Chondrocyte (in vitro differentiated cells): ENCODE measurements at regions not wholly inside any gene's neighbourhood (a gene's known extent, or its start where the extent isn't known, plus 50 kb on each side); places are given as distances from the start of the nearest gene placed in this dataset.
"Not testable (repeated sequence)": the region's sequence is repeated elsewhere in the genome, so short reads cannot be mapped to it uniquely, and the experiment has no call there.

Source experiments
- DNase-seq: peaks from one replicate; pipeline ENCODE4 v3.0.0; 2021; ENCODE audit warnings: mixed read lengths, low spot score
- H3K27ac Mint-ChIP-seq: one replicate; pipeline ENCODE4 v1.8.0; 2021; ENCODE audit warnings: mild to moderate bottlenecking, moderate library complexity, mixed read lengths; ENCODE audit not compliant: unreplicated experiment
- H3K27me3 Mint-ChIP-seq: 2 replicates; pipeline ENCODE4 v1.8.0; 2021; ENCODE audit warnings: low read depth, mixed read lengths
- H3K36me3 Mint-ChIP-seq: 2 replicates; pipeline ENCODE4 v1.8.0; 2021; ENCODE audit warnings: low read depth, mixed read lengths
- H3K4me1 Mint-ChIP-seq: 2 replicates; pipeline ENCODE4 v1.8.0; 2021; ENCODE audit warnings: low read depth, mild to moderate bottlenecking, mixed read lengths
- H3K4me3 Mint-ChIP-seq: one replicate; pipeline ENCODE4 v1.8.0; 2021; ENCODE audit warnings: mild to moderate bottlenecking, moderate library complexity, mixed read lengths; ENCODE audit not compliant: unreplicated experiment
- H3K9me3 Mint-ChIP-seq: 2 replicates; pipeline ENCODE4 v1.8.0; 2021; ENCODE audit warnings: low read depth, mixed read lengths
- TF ChIP-seq, protein P1 (sequence below): fragments of 200-600 bp; sonication (generic); IDR thresholded peaks from 2 replicates; pipeline ENCODE4 v1.5.0; 2021; ENCODE audit warnings: antibody characterized with exemption, mild to moderate bottlenecking, moderate library complexity

DNA sequence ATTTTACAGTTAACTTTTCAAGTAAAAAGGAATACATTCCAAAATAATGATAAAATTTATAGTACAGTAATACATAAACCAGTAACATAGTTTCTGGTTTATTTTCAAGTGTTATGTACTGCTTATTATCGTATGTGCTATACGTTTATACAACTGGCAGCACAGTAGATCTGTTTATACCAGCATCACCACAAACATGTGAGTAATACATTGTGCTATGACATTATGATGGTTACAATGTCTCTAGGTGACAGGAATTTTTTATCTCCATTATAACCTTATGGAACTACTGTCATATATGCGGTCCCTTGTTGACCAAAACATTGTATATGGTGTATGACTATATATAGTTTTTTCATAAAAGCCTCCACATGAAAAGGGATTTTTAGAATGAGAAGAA lies 256.9 kb downstream of the ANKRD50 start:
- TF ChIP-seq, protein P1, sequence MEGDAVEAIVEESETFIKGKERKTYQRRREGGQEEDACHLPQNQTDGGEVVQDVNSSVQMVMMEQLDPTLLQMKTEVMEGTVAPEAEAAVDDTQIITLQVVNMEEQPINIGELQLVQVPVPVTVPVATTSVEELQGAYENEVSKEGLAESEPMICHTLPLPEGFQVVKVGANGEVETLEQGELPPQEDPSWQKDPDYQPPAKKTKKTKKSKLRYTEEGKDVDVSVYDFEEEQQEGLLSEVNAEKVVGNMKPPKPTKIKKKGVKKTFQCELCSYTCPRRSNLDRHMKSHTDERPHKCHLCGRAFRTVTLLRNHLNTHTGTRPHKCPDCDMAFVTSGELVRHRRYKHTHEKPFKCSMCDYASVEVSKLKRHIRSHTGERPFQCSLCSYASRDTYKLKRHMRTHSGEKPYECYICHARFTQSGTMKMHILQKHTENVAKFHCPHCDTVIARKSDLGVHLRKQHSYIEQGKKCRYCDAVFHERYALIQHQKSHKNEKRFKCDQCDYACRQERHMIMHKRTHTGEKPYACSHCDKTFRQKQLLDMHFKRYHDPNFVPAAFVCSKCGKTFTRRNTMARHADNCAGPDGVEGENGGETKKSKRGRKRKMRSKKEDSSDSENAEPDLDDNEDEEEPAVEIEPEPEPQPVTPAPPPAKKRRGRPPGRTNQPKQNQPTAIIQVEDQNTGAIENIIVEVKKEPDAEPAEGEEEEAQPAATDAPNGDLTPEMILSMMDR: no peak
- Mint-ChIP-seq H3K27me3 (no peaks in the 10 kb centered on the region), H3K36me3 (no peaks in the 10 kb centered on the region), H3K4me1 (peaks cover 2% of the 10 kb centered on the region), H3K4me3 (no peak overlapping the region), H3K9me3 (peaks cover 3% of the 10 kb centered on the region), H3K27ac (no peak overlapping the region)
- DNase-seq: no peak

DNA sequence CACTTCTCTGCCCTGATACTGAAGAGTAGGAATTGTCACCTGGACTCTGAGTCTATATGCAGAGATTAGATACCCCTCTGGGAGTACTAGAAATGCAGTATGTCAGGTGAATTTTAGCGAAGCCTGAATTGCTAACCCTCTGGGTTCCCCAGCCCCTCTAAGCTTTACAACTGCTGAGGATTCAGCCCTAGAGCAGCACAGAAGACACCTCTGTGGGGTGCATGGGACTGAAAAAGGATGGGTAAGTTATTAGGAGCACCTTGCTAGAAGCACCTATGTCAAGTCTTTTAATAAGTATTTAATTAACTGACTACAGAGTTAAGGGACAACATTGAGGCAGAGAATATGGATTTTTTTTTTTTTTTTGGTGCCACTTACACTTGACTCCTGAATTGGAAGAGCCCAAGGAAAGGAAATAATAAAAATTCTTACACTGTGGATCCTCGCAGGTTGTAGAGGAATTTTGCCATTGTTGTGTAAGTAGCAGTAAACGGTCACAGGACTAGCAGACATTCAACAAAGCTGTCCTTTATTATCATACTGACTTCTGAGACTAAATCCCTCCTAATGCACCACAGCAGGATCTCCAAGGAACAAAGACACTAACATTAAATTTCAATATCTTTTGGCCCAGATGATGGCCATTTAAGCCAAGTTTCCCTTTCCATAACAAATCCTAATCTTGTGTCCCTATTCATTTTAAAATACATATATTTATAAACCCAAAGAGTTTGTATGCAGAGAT lies 253.2 kb downstream of the ANKRD50 start:
- no peaks in the 10 kb centered on the region for H3K27me3 Mint-ChIP-seq
- no peak for DNase-seq
- peaks cover 16% of the 10 kb centered on the region for H3K9me3 Mint-ChIP-seq
- peaks cover 3% of the 10 kb centered on the region for H3K36me3 Mint-ChIP-seq
- no peak overlapping the region for H3K4me3 Mint-ChIP-seq
- H3K27ac Mint-ChIP-seq: no peak overlapping the region
- H3K4me1 Mint-ChIP-seq: no peaks in the 10 kb centered on the region
- TF ChIP-seq, protein P1: no peak

DNA sequence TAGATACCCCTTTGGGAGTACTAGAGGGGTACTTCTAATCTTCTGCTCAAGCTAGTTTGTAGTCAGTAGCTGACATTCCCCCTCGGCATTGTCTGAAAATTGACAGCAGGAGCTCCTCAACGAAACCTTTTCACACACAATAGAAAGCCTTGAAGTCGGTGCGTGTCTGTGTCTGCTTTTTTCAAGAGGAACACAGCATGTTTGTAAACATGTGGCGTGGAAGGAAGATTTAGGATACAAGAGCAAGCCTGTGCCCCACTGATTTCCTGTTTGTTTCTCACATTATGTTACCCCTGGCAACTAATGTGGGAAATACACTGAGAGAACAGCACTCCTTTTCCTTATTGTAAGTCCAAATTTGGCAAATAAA lies 252.6 kb downstream of the ANKRD50 start:
- H3K4me1 Mint-ChIP-seq: no peaks in the 10 kb centered on the region
- no peak overlapping the region for H3K27ac Mint-ChIP-seq
- peaks cover 16% of the 10 kb centered on the region for H3K9me3 Mint-ChIP-seq
- H3K4me3 Mint-ChIP-seq: no peak overlapping the region
- H3K27me3 Mint-ChIP-seq: no peaks in the 10 kb centered on the region
- TF ChIP-seq, protein P1: no peak
- peaks cover 3% of the 10 kb centered on the region for H3K36me3 Mint-ChIP-seq
- DNase-seq: no peak

DNA sequence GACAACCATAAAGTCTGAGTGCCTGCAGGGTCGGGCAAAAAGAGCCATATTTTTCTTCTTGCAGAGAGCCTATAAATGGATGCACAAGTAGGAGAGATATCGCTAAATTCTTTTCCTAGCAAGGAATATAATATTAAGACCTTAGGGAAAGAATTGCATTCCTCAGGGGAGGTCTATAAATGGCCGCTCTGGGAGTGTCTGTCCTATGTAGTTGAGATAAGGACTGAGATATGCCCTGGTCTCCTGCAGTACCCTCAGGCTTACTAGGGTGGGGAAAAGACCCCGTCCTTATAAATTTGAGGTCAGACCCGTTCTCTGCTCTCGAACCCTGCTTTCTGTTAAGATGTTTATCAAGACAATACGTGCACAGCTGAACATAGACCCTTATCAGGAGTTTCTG lies 250.9 kb downstream of the ANKRD50 start:
- not testable (repeated sequence) for H3K27ac Mint-ChIP-seq, H3K4me3 Mint-ChIP-seq, H3K4me1 Mint-ChIP-seq, H3K27me3 Mint-ChIP-seq, H3K36me3 Mint-ChIP-seq, DNase-seq
- peaks cover 16% of the 10 kb centered on the region for H3K9me3 Mint-ChIP-seq

DNA sequence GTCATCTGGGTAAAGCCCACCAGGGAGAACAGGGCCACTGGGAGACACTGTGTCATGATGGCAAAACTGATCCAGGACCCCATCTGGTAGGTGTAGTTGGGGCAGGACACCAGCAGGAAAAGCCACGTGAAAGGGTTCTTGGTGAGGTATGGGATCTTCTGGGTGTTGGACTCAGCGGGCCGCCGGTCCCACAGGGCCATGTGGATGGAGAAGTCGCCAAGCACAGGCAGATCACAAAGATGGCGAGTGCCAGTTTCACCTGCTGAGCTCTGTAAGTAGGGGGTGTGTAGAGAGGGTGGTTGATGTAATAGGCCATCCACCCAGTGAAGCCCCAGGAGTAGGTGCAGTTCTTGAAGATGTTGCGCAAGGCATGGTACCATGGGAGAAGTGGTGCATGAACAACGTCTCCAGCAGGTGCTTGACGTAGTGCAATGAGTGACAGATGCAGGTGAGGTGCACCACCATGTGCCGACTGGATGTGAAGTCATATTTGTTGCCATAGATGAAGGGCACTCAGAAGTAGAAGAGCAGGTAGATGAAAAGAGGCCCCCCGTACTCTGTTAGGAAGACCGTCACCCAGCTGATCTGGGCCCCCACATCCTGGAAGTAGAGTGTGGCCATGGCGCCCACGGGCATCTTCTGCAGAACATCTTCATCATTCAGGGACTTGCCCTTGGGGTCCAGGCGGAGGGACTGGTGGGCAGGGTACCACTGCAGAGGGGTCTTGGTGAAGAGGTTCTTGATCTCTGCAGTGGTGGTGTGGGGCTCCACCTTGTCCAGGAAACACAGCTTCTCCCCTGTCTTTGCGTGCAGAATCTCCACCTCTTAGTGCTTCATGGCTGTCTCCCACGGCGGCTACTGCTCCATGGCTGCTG lies 249.3 kb downstream of the ANKRD50 start:
- no peak overlapping the region for H3K4me3 Mint-ChIP-seq
- H3K27ac Mint-ChIP-seq: no peak overlapping the region
- DNase-seq: no peak
- TF ChIP-seq, protein P1: no peak
- H3K9me3 Mint-ChIP-seq: peaks cover 16% of the 10 kb centered on the region
- no peaks in the 10 kb centered on the region for H3K4me1 Mint-ChIP-seq
- no peaks in the 10 kb centered on the region for H3K27me3 Mint-ChIP-seq
- H3K36me3 Mint-ChIP-seq: peaks cover 3% of the 10 kb centered on the region
